HEK293 (cell line): ENCODE measurements at regions not wholly inside any gene's neighbourhood (a gene's known extent, or its start where the extent isn't known, plus 50 kb on each side); places are given as distances from the start of the nearest gene placed in this dataset.
A peak's percentile ranks its signal among the peaks of the same experiment; 100 is the strongest.

Experiments used
- CTCF ChIA-PET: fragments of 350-600 bp; formaldehyde crosslinking; extraction: SDS; loops from one replicate; lab custom pipeline; 2021; ENCODE audit warnings: antibody characterized with exemption; lab: Yijun Ruan, JAX
- POLR2A ChIA-PET: fragments of 300-600 bp; formaldehyde crosslinking; extraction: SDS; loops from one replicate; lab custom pipeline; 2020; ENCODE audit warnings: antibody characterized with exemption, inconsistent platforms; lab: Yijun Ruan, JAX
- H3K27ac ChIP-seq: fragments of 200-500 bp; sonication (Bioruptor generic); 2 replicates; pipeline ENCODE4 v1.5.1; 2014; ENCODE audit warnings: low read depth, low read length, control low read depth, inconsistent platforms; ENCODE audit errors: extremely low read depth
- H3K36me3 ChIP-seq, 2 experiments: fragments of 200-500 bp in 1 of 2; sonication (Bioruptor generic) in 1 of 2; 1 replicate in 1 of 2; 2 replicates in 1 of 2; pipeline ENCODE4 v1.5.1; 2014 to 2017; ENCODE audit warnings: inconsistent platforms in 2 of 2, low read length in 2 of 2; ENCODE audit not compliant: control insufficient read depth in 2 of 2, insufficient read depth in 1 of 2
- H3K4me1 ChIP-seq: fragments of 200-500 bp; sonication (Bioruptor generic); 2 replicates; pipeline ENCODE4 v1.5.1; 2014; ENCODE audit warnings: mild to moderate bottlenecking, low read length, inconsistent platforms; ENCODE audit not compliant: control insufficient read depth, insufficient read depth
- H3K4me3 ChIP-seq: 2 replicates; pipeline ENCODE4 v1.5.1; 2011; ENCODE audit warnings: low read depth, mild to moderate bottlenecking, control low read depth, low read length, moderate library complexity
- H3K9me3 ChIP-seq: fragments of 200-500 bp; sonication (Bioruptor generic); 2 replicates; pipeline ENCODE4 v1.5.1; 2014; ENCODE audit warnings: low read depth, low read length, inconsistent platforms; ENCODE audit not compliant: control insufficient read depth, insufficient read depth
- CTCF ChIP-seq: fragments of 450-650 bp; formaldehyde crosslinking; IDR thresholded peaks from 2 replicates; pipeline ENCODE4 v1.5.1; 2016; ENCODE audit warnings: missing biosample characterization, missing genetic modification characterization
- GLI2 ChIP-seq: fragments of 450-650 bp; formaldehyde crosslinking; IDR thresholded peaks from 2 replicates; pipeline ENCODE4; 2017; ENCODE audit warnings: missing biosample characterization, missing genetic modification characterization, low read depth, borderline replicate concordance
- MEIS1 ChIP-seq: sonication (generic); formaldehyde crosslinking; IDR thresholded peaks from 2 replicates; pipeline ENCODE4 v1.8.1; 2022; ENCODE audit warnings: missing genetic modification reagents, mild to moderate bottlenecking, borderline replicate concordance
- OSR2 ChIP-seq: fragments of 450-650 bp; formaldehyde crosslinking; IDR thresholded peaks from 2 replicates; pipeline ENCODE4 v1.5.1; 2016; ENCODE audit warnings: missing biosample characterization, missing genetic modification characterization
- RBAK ChIP-seq: fragments of 450-650 bp; formaldehyde crosslinking; IDR thresholded peaks from 2 replicates; pipeline ENCODE4 v1.5.1; 2016; ENCODE audit warnings: missing biosample characterization, missing genetic modification characterization
- SALL2 ChIP-seq: fragments of 450-650 bp; formaldehyde crosslinking; IDR thresholded peaks from 2 replicates; pipeline ENCODE4 v1.5.0; 2017; ENCODE audit warnings: missing biosample characterization, mild to moderate bottlenecking, missing genetic modification characterization, borderline replicate concordance
- ZBTB48 ChIP-seq: fragments of 450-650 bp; formaldehyde crosslinking; IDR thresholded peaks from 2 replicates; pipeline ENCODE4 v1.5.1; 2016; ENCODE audit warnings: missing biosample characterization, missing genetic modification characterization
- ZFP37 ChIP-seq: fragments of 450-650 bp; formaldehyde crosslinking; IDR thresholded peaks from 2 replicates; pipeline ENCODE4 v1.5.1; 2016; ENCODE audit warnings: missing biosample characterization, missing genetic modification characterization
- ZNF202 ChIP-seq: fragments of 450-650 bp; formaldehyde crosslinking; IDR thresholded peaks from 2 replicates; pipeline ENCODE4 v1.5.1; 2016; ENCODE audit warnings: missing biosample characterization, missing genetic modification characterization, borderline replicate concordance
- ZNF248 ChIP-seq: fragments of 450-650 bp; formaldehyde crosslinking; IDR thresholded peaks from 2 replicates; pipeline ENCODE4 v1.5.1; 2017; ENCODE audit warnings: missing biosample characterization, missing genetic modification characterization
- ZNF391 ChIP-seq: fragments of 450-650 bp; formaldehyde crosslinking; IDR thresholded peaks from 2 replicates; pipeline ENCODE4 v1.5.1; 2016; ENCODE audit warnings: low read depth, missing biosample characterization, missing genetic modification characterization, borderline replicate concordance
- ZNF473 ChIP-seq: fragments of 450-650 bp; formaldehyde crosslinking; IDR thresholded peaks from 2 replicates; pipeline ENCODE4 v1.5.1; 2017; ENCODE audit warnings: missing biosample characterization, missing genetic modification characterization
- ZNF555 ChIP-seq: fragments of 450-650 bp; formaldehyde crosslinking; conservative IDR thresholded peaks from 2 replicates; pipeline ENCODE4 v1.5.1; 2017; ENCODE audit warnings: missing biosample characterization, mild to moderate bottlenecking, missing genetic modification characterization, inconsistent platforms
- ZNF561 ChIP-seq: fragments of 450-650 bp; IDR thresholded peaks from 2 replicates; pipeline ENCODE4 v1.5.1; 2018; ENCODE audit warnings: missing biosample characterization, missing genetic modification characterization, borderline replicate concordance
- ZNF585B ChIP-seq: fragments of 450-650 bp; formaldehyde crosslinking; IDR thresholded peaks from 2 replicates; pipeline ENCODE4 v1.5.1; 2016; ENCODE audit warnings: missing biosample characterization, missing genetic modification characterization
- ZNF654 ChIP-seq: fragments of 450-650 bp; formaldehyde crosslinking; IDR thresholded peaks from 2 replicates; pipeline ENCODE4 v1.5.1; 2016; ENCODE audit warnings: low read depth, missing biosample characterization, missing genetic modification characterization
- ZNF747 ChIP-seq: fragments of 450-650 bp; formaldehyde crosslinking; IDR thresholded peaks from 2 replicates; pipeline ENCODE4 v1.5.1; 2016; ENCODE audit warnings: missing biosample characterization, missing genetic modification characterization
- ZXDB ChIP-seq: fragments of 450-650 bp; formaldehyde crosslinking; IDR thresholded peaks from 2 replicates; pipeline ENCODE4 v1.5.1; 2016; ENCODE audit warnings: missing biosample characterization, missing genetic modification characterization
- TF ChIP-seq, protein P1 (sequence below): fragments of 450-650 bp; formaldehyde crosslinking; IDR thresholded peaks from 2 replicates; pipeline ENCODE4 v1.5.1; 2017; ENCODE audit warnings: missing biosample characterization, missing genetic modification characterization
- TF ChIP-seq, protein P2 (sequence below): fragments of 450-650 bp; formaldehyde crosslinking; IDR thresholded peaks from 2 replicates; pipeline ENCODE4 v1.5.1; 2016; ENCODE audit warnings: missing biosample characterization, missing genetic modification characterization
- TF ChIP-seq, protein P3 (sequence below): sonication (generic); formaldehyde crosslinking; IDR thresholded peaks from 2 replicates; pipeline ENCODE4 v1.8.1; 2022; ENCODE audit warnings: mild to moderate bottlenecking, moderate library complexity, missing genetic modification reagents

GRCh38 chr1:5513179-5513578, 479.0 kb downstream of the NPHP4 start:
- POLR2A ChIA-PET: no interaction called here
- Histone ChIP-seq H3K4me3 (no peak overlapping the region), H3K9me3 (no peaks in the 10 kb centered on the region), H3K36me3 (no peaks in the 10 kb centered on the region), H3K4me1 (no peaks in the 10 kb centered on the region), H3K27ac (no peak overlapping the region)
- CTCF ChIA-PET: interaction anchor here (0.6 to 1.2 kb wide), 2 partner anchors 108 to 819 kb away, joined by 3 to 4 read pairs; no protein-coding TSS in a partner anchor
- TF ChIP-seq ZNF391 (tag by site-specific recombination): no peak
- no peak for TF ChIP-seq MEIS1
- no peak for TF ChIP-seq ZNF747 (tag by site-specific recombination)
- no peak for TF ChIP-seq ZNF202

GRCh38 chr1:5511381-5512097, 480.7 kb downstream of the NPHP4 start:
- POLR2A ChIA-PET: no interaction called here
- Histone ChIP-seq H3K4me3 (no peak overlapping the region), H3K27ac (no peak overlapping the region), H3K4me1 (no peaks in the 10 kb centered on the region), H3K9me3 (no peaks in the 10 kb centered on the region), H3K36me3 (no peaks in the 10 kb centered on the region)
- TF ChIP-seq ZFP37 (tag by site-specific recombination): no peak
- TF ChIP-seq RBAK: no peak
- CTCF ChIA-PET: interaction anchor here (0.6 to 3.9 kb wide), 8 partner anchors 10 to 748 kb away, joined by 3 to 32 read pairs (median 4); no protein-coding TSS in a partner anchor

- Histone ChIP-seq H3K27ac (no peak overlapping the region), H3K9me3 (no peaks in the 10 kb centered on the region), H3K4me1 (no peaks in the 10 kb centered on the region), H3K36me3 (no peaks in the 10 kb centered on the region), H3K4me3 (no peak overlapping the region)
- ChIA-PET CTCF (interaction anchor here (0.6 to 3.9 kb wide), 25 partner anchors 9 to 1163 kb away, joined by 3 to 32 read pairs (median 4); no protein-coding TSS in a partner anchor), POLR2A (no interaction called here)
- TF ChIP-seq ZNF248 (tag by site-specific recombination) (no peak), GLI2 (tag by site-specific recombination) (no peak), ZNF555 (tag by site-specific recombination) (no peak), ZXDB (tag by site-specific recombination) (no peak), SALL2 (tag by site-specific recombination) (no peak), CTCF (tag by site-specific recombination) (peak; percentile 70), ZBTB48 (tag by site-specific recombination) (0 out of 2 replicates have a peak, but pooled peaks have one; percentile 15), ZNF585B (tag by site-specific recombination) (no peak), ZNF654 (tag by site-specific recombination) (peak; percentile 43), ZNF561 (tag by site-specific recombination) (no peak), ZNF473 (tag by site-specific recombination) (no peak), OSR2 (tag by site-specific recombination) (no peak)
- TF ChIP-seq, protein P1, sequence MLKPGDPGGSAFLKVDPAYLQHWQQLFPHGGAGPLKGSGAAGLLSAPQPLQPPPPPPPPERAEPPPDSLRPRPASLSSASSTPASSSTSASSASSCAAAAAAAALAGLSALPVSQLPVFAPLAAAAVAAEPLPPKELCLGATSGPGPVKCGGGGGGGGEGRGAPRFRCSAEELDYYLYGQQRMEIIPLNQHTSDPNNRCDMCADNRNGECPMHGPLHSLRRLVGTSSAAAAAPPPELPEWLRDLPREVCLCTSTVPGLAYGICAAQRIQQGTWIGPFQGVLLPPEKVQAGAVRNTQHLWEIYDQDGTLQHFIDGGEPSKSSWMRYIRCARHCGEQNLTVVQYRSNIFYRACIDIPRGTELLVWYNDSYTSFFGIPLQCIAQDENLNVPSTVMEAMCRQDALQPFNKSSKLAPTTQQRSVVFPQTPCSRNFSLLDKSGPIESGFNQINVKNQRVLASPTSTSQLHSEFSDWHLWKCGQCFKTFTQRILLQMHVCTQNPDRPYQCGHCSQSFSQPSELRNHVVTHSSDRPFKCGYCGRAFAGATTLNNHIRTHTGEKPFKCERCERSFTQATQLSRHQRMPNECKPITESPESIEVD (tag by site-specific recombination): no peak
- TF ChIP-seq, protein P2, sequence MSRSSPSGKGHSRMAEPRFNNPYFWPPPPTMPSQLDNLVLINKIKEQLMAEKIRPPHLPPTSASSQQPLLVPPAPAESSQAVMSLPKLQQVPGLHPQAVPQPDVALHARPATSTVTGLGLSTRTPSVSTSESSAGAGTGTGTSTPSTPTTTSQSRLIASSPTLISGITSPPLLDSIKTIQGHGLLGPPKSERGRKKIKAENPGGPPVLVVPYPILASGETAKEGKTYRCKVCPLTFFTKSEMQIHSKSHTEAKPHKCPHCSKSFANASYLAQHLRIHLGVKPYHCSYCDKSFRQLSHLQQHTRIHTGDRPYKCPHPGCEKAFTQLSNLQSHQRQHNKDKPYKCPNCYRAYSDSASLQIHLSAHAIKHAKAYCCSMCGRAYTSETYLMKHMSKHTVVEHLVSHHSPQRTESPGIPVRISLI: no peak
- TF ChIP-seq, protein P3, sequence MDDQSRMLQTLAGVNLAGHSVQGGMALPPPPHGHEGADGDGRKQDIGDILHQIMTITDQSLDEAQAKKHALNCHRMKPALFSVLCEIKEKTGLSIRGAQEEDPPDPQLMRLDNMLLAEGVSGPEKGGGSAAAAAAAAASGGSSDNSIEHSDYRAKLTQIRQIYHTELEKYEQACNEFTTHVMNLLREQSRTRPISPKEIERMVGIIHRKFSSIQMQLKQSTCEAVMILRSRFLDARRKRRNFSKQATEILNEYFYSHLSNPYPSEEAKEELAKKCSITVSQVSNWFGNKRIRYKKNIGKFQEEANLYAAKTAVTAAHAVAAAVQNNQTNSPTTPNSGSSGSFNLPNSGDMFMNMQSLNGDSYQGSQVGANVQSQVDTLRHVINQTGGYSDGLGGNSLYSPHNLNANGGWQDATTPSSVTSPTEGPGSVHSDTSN: no peak
These were observed 482.4 kb downstream of the NPHP4 start for GRCh38 chr1:5509664-5510452.
